GM19239 (cell line): ENCODE measurements at regions not wholly inside any gene's neighbourhood (a gene's known extent, or its start where the extent isn't known, plus 50 kb on each side); places are given as distances from the start of the nearest gene placed in this dataset.
"Not testable (repeated sequence)": the region's sequence is repeated elsewhere in the genome, so short reads cannot be mapped to it uniquely, and the experiment has no call there.

Experiments used
- DNase-seq: peaks from one replicate; pipeline ENCODE4 v3.0.0; 2011; ENCODE audit warnings: low spot score; ENCODE audit not compliant: insufficient read length
- FAIRE-seq: peaks from 2 replicates; lab custom pipeline; 2011; peaks lifted over from hg19 to GRCh38; lab: Jason Lieb, UNC

DNA sequence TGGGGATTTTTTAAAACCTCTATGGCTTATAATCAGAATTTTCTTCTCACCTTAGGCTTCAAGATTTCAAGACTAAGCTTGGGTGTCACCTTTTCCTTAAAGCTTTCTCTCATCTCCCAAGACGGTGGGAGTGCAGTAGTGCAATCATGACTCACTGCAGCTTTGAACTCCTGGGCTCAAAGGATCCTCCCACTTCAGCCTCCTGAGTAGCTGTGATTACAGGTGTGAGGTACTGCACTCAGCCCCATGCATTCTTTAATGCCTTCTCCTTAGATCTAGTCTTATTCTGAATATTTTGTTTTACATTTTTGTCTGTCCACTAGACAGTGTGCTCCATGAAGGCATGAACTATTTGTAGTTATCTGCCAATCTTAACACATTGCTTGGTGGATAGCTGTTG, 55.7 kb upstream of the FAT3 start:
- no peak for FAIRE-seq
- no peak for DNase-seq

DNA sequence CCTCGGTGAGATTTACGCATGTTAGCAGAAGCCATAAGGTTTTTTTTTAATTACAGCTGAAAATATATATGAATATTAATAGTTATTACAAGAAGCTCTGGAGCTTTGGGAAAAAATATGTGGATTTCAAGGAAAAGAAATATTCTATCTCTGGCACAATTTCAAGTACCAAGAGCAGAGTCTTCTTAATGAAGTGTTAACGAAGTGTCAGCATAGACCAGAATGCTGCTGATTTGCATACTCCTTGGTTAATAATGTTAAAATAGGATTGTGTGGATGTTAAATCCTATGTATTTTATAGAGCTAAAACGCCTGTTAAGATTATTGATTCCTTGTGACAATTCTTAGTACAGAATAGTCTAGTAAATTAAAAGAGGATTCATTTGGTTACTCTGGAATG, 57.0 kb upstream of the FAT3 start:
- DNase-seq (no peak), FAIRE-seq (no peak)

DNA sequence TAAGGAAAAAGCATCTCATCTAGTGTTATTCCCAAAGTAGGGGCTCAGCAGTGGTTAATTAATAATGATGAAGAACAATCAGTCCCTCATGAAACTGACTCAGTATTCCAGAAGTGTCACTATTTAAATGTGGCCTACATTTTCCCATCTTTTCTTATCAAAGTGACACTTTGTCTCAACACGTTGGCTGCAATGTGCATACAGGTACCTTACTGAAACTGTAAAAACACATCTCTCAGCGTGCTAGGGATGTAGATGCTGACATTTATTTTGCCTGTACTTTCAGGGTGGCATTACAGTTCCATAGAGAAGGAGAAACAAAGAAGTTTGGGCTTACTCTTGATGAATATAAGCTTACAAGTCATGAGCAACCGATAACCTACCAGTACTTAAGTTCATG, 58.3 kb upstream of the FAT3 start:
- no peak for DNase-seq
- no peak for FAIRE-seq

DNA sequence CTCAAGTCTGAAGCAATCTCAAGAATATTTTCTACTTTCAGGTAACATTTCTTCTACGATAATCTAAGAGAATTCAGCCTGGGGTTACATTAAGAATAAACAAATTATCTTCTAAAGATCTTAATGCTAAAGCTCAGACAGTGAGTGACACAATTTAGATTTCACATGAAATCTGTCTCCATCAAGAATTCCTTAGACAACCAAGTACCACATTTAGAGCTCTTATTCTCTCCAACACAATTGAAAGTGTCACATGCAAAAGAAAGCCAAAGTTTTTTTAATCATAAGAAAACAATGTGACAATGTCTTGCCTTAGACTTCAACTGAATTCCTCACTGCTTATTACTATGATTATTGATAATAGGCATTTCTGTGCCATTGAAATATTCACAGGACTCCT, 60.7 kb upstream of the FAT3 start:
- FAIRE-seq (no peak), DNase-seq (no peak)

DNA sequence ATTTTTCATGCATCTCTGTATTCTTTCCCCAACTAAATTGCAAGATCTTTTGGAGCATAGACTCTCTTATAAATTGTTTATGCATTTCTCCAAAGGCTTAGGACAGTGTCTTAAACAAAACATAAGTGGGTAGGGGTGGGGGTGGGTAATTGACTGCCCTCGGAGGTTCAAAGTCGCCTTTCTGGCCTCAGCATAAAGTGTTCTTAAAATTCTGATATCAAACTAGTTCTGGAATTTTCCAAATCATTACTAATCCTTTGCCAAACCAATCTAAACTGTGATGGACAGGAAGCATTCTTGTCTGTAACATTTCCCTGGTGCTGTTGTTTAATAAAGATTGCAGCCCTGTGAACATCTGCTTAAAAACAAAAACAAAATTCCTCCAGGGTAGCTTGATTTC, 61.8 kb upstream of the FAT3 start:
- DNase-seq (no peak), FAIRE-seq (no peak)

DNA sequence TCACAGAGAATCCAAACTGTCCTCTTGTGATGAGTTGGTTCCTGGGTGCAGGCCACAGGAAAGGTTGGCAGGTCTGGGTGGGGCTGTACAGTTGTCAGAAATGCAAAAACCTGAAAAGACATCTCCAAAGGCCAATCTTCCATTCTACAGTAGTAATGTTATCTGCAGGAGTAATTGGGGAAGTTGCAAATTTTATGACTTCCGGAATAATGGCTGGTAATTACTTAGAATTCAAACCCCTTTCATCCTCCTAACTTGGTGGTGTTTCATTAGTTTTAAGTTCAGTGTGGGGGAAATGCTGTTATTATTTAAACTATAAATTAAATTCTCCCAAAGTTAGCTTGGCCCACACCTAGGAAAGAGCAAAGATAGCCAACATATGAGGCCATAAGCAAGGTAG, 64.7 kb upstream of the FAT3 start:
- FAIRE-seq (no peak), DNase-seq (no peak)

DNA sequence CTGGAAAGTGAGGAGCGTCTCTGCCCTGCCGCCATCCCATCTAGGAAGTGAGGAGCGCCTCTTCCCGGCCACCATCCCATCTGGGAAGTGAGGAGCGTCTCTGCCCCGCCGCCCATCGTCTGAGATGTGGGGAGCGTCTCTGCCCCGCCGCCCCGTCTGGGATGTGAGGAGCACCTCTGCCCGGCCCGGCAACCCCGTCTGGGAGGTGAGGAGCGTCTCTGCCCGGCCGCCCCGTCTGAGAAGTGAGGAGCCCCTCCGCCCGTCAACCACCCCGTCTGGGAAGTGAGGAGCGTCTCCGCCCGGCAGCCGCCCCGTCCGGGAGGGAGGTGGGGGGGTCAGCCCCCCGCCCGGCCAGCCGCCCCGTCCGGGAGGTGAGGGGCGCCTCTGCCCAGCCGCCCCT, 67.2 kb upstream of the FAT3 start:
- DNase-seq, FAIRE-seq: not testable (repeated sequence)

DNA sequence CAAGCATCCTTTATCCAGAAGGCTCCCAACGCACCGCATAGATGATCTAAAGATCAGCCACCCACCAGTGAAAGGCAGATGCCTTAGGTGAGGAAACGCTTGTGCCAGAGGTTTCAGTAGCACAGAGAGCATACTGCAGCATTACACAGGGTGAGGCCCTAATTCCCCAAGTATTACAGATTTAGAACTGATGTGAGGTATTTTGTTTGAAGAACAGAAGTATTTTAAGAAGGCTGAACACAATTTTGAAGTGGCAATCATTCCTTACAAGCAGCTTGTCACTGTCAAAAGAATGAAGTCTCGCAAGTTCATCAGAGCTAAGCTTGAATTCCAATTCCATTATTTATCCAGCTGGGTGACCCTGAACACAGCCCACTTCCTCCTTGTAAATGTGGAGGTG, 70.0 kb upstream of the FAT3 start:
- FAIRE-seq: no peak

DNA sequence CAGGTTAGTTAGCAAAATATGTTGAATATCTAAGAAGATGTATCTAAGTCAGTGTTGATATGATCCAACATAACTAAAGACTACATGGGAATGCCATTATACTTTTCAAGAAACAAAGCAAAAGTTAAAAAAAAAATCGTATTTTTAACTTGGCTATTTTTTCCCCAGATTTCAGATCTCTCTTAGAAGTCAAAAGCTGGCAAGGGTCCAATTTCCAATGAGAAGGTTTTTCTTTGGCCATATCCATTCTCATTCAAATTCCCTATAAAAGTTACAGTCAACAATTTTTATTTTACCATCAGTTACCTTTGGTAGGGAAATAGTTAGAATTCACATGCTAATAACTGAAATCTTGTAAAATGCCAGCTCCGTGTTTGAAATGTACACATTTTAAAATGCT, 70.5 kb upstream of the FAT3 start:
- DNase-seq (no peak), FAIRE-seq (no peak)

More for the DNA sequence above, 70.0 kb upstream of the FAT3 start:
- no peak for DNase-seq

DNA sequence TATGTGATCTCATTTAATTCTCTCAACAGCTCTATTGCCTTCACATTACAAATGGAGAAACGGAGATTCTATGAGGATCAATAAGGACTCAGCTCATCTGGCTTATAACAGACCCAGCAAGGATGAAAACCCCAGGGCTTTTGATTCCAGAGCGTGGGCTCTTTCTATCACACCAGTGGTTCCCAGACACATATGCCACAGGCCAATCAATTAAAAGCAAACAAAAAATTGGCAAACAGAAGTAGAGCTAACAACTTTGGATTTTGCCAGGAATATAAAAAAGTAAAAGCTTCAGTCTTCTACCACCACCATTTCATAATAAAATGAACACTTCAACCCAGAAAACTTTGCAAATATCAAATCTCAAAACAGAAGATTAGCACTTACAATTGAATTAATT, 71.1 kb upstream of the FAT3 start:
- DNase-seq: no peak
- FAIRE-seq: no peak

DNA sequence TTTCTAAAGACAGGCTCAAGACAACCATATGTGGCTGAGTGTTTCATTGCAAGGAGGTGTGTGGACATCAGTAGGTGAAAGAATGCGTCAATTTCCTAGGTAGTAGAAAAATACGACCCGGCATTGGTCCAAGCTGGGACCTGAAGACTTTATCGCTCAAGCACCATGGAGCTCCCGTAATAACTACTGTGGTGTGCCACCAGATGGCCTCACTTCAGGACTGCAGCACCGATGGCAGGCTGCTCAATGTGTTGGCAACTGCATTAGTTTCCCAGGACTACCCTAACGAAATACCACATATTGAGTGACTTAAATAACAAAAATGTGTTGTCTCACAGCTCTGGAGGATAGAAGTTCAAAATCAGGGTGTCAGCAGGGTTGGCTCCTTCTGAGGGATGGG, 72.4 kb upstream of the FAT3 start:
- FAIRE-seq (no peak), DNase-seq (no peak)

DNA sequence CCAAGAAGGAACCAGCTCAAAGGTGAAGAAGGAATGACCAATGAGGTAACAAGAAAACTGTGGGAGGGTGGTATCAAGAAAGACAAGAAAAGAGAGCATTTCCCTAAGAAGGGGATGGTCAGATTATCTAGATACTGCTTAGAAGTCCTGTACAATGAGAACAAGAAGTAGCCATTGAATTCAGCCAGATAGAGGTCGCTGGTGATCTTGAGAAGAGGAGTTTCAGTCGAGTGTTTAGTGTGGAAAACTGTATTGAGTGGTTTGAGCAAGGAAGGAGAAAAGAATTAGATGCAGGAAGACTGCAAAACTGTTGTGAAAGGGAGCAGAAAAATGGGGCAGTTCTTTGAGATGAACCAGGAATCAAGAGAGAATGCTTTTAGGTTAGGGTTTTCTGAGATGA, 74.6 kb upstream of the FAT3 start:
- FAIRE-seq (no peak), DNase-seq (no peak)

DNA sequence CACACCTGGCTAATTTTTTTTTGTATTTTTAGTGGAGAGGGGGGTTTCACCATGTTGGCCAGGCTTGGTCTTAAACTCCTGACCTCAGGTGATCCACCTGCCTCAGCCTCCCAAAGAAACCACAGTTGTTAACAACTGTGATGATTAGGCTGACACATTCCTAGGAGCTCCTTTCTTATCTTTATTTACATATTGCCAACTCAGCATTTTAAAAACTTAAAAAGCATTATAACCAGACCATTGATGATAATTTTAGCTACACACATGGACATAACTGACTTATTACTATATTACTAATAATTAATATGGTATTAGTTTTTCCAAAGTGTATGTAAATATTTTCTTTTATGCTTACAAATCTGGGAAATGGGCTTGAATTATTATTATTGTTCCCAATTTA, 82.9 kb upstream of the FAT3 start:
- DNase-seq (no peak), FAIRE-seq (no peak)

DNA sequence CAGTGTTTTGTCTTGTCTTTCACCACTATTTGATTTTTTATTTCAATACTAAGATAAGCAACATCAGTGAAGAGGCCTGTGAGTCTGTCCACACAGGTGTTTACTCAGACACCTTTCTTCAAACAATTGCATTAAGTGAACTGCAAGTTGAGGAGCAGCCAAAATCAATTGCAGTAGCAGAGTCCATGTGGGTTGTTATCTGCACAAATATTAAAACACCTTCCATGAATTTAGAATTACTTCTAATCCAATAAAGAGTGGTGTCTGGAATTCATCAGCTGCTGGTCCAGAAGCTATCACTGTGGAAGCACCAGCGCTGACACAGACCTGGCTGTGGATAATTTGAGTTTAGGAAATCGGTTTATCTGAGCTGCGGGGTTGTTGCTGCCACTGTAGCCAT, 83.5 kb upstream of the FAT3 start:
- DNase-seq: no peak
- FAIRE-seq: no peak

DNA sequence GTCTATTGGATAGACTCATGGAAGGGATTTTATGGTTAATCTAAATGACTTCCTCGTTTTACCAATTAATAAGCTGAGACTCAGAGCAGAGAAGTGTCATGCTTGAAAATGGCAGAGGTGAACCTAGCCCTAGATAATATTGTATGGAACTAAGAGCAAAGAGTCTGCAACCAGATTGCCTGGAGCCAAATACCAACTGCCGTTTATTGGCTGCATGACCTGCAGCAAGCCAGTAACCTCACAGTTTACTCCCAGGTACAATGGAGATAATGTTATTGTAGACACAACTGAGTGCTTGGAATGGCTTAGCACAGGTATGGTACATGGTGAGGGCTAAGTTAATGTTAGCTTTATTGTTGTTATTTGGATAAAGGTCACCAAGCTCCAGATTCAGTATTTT, 84.6 kb upstream of the FAT3 start:
- FAIRE-seq (no peak), DNase-seq (no peak)

DNA sequence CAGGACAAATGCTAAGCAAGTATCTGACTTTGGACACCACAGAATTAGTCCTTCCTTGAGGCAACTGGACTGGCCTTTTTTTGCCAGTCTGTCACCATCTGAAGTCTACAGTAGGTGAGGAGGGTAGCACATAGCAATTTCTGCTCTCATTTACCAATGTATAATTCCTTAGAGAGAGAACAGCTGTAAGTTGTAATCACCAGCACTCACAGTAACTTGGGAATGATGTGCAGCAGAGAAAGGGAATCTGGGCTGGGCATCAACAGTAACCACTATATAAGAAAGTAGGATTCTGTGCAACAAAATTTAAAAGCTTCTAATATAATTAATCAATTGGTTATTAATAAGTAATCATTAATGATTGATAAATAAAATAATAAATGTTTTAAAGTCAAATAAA, 86.3 kb upstream of the FAT3 start:
- FAIRE-seq (no peak), DNase-seq (no peak)

DNA sequence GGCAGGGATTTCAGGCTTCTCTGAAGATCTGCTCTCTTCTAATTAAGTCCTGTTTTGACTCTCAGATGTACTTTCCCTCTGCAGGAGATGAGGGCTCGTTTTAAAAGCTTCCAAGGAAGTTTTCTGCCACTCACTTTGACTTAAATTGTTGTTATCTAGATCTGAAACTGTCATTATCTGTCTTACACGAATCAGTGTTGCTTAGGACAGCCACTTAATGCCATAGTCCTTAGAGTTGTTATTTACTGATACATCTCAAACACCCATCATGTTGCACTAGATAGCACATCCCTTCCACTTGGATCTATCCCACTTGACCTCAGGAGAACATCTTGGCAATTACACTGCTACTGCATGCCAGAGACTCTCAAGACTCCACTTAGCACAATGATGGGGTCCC, 86.9 kb upstream of the FAT3 start:
- no peak for DNase-seq
- no peak for FAIRE-seq

DNA sequence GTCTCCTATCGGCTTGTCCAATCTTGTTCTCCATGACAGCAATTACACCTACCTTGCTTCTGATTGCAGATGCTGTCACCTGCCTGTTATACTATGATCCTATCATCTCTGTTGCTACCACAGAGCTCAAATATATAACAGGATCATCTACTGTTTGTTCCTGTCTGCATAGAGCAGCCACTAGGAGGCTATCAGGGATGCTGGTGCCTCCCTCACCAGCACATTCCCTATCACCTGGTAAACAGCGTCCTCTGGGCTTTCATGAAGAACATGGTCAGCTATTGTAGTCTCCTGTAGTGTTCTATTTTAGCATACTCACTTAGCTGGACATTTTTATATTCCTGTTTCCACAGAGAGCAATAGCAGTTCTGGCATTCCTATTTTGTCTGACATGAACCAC, 87.8 kb upstream of the FAT3 start:
- DNase-seq (no peak), FAIRE-seq (no peak)

DNA sequence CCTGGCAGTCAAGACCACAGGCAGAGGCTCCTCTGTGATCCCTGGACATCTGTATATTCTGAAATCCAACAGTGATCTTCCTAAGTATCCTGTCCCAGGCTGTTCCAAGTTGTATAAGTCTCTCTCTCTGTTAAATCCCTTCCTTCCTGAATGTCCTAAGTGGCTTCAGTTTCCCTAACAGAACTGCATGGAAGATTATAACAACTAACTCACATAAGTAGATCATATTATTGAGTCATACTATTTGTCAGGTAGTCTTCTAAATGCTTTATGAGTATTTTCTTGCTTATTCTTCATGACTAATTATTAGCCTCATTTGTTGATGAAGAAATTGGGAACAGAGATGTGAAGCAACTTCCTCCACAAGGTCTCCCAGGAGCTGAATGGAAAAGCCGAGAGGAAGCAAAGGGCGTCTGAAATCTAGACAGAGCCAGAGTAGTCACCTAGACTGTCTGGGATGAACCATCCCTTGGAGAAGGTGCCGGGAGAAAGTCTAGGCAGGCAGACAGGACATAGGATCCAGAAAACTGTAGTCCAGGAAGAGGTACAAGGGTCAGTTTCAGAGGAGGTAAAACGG, 93.2 kb upstream of the FAT3 start:
- FAIRE-seq: no peak
- no peak for DNase-seq

DNA sequence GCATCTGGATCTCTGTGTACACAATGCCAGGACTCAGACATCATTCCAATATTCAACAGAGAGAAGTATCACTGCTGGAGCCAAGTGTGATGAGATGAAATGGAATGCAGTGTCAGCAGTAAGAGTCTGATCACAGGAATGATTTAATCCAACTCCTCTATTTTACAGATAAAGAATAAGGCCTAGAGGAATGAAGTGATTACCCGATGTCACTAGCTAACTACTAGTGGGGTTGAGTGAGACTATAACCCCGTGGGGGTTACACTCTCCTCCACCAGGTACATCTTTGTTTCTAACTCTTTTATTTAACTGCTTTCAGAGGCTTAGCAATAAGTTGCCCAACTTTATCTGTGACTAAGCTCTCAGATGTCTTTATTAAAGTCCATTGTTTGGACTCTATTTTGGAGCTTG, 94.2 kb upstream of the FAT3 start:
- DNase-seq (no peak), FAIRE-seq (no peak)

DNA sequence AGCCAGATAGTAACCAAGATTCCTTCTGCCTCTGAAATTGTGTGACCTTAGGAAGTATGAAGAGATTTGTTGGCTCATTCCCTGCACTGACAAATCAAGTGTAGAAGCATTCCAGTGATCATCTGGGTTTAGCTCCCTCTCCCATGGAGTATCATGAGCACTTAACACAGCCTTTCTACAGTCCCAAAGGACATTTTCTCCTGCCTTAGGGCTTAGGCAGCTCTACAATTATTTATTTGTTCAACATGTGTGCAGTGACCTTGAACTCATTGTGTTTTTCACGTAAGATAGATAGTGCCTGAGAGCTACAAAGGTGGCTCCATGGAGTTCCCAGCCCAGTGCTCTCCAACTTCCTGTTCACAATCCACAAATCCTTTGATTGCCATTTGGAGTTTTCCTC, 94.8 kb upstream of the FAT3 start:
- FAIRE-seq (no peak), DNase-seq (no peak)

DNA sequence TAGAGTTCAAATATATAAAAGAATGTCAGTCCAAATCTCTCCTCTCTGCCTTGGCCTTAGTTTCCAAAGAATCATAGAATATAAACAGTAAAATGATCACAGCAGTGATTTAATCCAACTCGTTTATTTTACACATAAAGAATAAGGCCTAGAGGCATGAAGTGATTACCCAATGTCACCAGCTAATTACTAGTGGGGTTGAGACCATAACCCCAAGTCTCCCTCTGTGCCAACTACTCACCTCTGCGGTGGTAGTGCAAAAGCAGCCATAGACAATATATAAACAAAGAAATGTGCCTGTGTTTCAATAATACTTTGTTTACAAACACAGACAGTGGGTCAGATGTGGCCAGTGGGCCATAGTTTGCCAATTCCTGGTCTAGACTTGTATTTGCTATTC, 96.6 kb upstream of the FAT3 start:
- no peak for DNase-seq
- FAIRE-seq: no peak

DNA sequence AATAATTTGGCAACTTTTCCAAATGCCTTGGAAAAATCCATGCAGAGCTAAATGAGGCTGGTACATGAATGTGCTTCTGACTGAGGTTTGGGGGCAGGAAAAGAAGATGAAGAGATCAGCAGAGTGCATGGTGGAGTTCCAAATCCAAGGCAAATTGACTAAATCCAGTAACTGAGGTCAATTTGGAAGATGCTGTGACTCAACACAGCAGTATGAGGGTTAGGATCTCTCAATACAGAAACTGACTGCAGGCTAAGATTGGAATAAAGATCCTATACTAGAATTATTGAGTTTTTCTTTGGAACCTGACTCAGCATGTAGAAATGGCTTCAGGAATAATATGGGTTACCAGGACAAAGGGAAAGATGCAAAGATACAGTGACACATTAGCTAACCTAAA, 99.3 kb upstream of the FAT3 start:
- no peak for DNase-seq
- no peak for FAIRE-seq
